SJSA1 (cell line): ENCODE measurements at regions not wholly inside any gene's neighbourhood (a gene's known extent, or its start where the extent isn't known, plus 50 kb on each side); places are given as distances from the start of the nearest gene placed in this dataset.

Experiments
- DNase-seq, 2 experiments: peaks; one replicate each; pipeline ENCODE4 v3.0.0-alpha.2; 2015 to 2020; ENCODE audit warnings: low spot score in 2 of 2, low read depth in 1 of 2
- H3K27ac ChIP-seq: fragments of 250-450 bp; sonication (Bioruptor Pico); 2 replicates; pipeline ENCODE4 v1.5.1; 2020; ENCODE audit warnings: mild to moderate bottlenecking, moderate library complexity
- H3K27me3 ChIP-seq: fragments of 250-450 bp; sonication (Bioruptor Pico); replicated peaks from 2 replicates; pipeline ENCODE4 v1.5.1; 2020; ENCODE audit warnings: mild to moderate bottlenecking, moderate library complexity
- H3K36me3 ChIP-seq: fragments of 250-450 bp; sonication (Bioruptor Pico); 2 replicates; pipeline ENCODE4 v1.5.1; 2020; ENCODE audit warnings: mild to moderate bottlenecking
- H3K4me1 ChIP-seq: fragments of 250-450 bp; sonication (Bioruptor Pico); replicated peaks from 2 replicates; pipeline ENCODE4 v1.6.1; 2021; ENCODE audit warnings: mild to moderate bottlenecking
- H3K4me3 ChIP-seq: fragments of 250-450 bp; sonication (Bioruptor Pico); 2 replicates; pipeline ENCODE4 v1.5.1; 2020; ENCODE audit warnings: mild to moderate bottlenecking
- H3K9me3 ChIP-seq: fragments of 250-450 bp; sonication (Bioruptor Pico); replicated peaks from 2 replicates; pipeline ENCODE4 v1.5.1; 2020; ENCODE audit warnings: mild to moderate bottlenecking

DNA sequence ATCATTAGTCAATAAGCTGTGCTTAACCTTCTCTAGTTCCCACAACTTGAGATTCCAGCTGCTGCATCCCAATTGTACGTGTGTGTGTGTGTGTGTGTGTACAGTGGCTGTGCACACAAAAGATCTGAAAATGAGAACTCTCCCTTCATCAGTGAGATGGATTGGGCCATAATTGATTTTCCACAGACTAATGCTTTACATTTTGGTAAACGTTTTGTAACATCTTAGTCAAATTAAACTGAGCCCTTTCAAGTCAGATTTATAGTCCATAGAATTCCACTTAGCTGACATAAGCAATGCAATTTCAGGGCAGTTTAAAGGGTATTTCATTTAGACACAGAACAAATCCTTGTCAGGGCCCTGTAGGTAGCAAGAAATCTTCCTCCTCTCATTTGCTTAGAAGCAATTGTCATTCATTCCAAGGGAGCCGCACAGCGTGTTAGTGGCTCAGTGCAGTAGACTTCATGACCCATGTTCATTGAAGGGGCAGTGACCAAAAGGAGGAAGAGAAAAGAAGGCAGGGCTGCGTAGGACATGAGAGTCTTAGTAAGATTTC, 1123.5 kb upstream of the AUTS2 start:
- no peaks in the 10 kb centered on the region for H3K4me1 ChIP-seq
- H3K9me3 ChIP-seq = no peaks in the 10 kb centered on the region
- no peaks in the 10 kb centered on the region for H3K27me3 ChIP-seq
- no peak overlapping the region for H3K4me3 ChIP-seq
- DNase-seq = no peak
- H3K36me3 ChIP-seq = no peaks in the 10 kb centered on the region
- H3K27ac ChIP-seq = no peak overlapping the region

DNA sequence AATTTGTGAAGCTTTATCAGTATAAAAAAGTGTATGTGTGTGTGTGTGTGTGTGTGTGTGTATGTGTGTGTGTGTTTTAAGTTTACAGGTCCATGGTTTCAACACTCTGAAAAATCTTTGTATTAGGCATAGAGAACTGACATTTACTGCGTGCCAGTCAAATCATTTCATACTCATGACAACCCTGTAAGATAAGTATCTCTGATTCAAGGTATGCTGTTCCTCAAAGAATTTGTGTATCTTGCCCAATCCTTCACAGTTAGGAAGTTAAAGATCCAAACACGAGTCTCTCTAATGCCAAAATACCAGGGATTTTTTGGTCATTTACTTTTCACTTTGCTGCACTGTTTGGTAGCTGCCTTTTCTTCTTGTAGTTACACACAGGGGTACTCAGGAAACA, 1121.3 kb upstream of the AUTS2 start:
- no peak overlapping the region for H3K4me3 ChIP-seq
- no peaks in the 10 kb centered on the region for H3K27me3 ChIP-seq
- H3K4me1 ChIP-seq = no peaks in the 10 kb centered on the region
- DNase-seq = no peak
- H3K36me3 ChIP-seq = no peaks in the 10 kb centered on the region
- no peaks in the 10 kb centered on the region for H3K9me3 ChIP-seq
- H3K27ac ChIP-seq = no peak overlapping the region

DNA sequence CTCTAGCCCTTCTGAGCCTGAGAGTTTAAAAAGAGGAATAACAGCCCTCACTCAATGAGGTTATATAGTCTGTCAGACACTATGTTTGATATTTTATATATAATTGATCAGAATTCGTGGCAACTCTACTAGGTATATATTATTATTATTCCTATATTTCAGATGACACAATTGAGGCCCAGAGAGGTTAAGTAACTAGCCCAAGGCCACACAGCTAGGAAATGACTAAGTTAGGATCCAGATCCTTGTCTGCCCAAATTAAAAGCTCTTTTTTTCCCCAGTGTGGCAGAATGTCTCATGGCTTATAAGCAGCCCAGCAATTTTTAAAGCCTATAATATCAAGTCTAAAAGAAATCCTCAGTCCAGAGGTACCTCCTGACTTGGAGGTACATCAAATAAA, 1119.9 kb upstream of the AUTS2 start:
- Histone ChIP-seq H3K27ac (no peak overlapping the region), H3K9me3 (no peaks in the 10 kb centered on the region), H3K36me3 (no peaks in the 10 kb centered on the region), H3K4me1 (no peaks in the 10 kb centered on the region), H3K27me3 (no peaks in the 10 kb centered on the region), H3K4me3 (no peak overlapping the region)
- no peak for DNase-seq

DNA sequence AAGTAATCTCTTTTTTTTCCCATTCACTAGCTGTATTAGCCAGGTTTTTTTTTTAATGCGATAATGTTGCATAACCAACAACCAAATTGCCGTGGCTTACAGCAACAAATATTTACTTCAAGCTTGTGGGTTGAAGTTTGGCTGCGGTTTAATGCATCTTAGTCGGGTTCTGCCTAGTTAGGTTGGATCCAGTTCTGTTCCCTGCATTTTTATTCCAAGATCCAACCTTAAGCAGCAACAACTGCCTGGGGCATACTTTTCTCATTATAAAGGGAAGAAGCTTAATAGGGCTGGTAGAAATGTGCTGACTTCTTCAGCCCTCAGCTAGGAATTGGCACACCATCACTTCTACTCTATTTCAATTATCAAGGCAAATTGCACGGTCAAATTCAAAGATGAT, 1115.5 kb upstream of the AUTS2 start:
- H3K9me3 ChIP-seq = no peaks in the 10 kb centered on the region; the same call in 1 of the 2 replicates
- no peaks in the 10 kb centered on the region for H3K36me3 ChIP-seq
- H3K27me3 ChIP-seq = no peaks in the 10 kb centered on the region
- H3K4me1 ChIP-seq = no peaks in the 10 kb centered on the region
- H3K4me3 ChIP-seq = no peak overlapping the region
- DNase-seq = no peak
- no peak overlapping the region for H3K27ac ChIP-seq

DNA sequence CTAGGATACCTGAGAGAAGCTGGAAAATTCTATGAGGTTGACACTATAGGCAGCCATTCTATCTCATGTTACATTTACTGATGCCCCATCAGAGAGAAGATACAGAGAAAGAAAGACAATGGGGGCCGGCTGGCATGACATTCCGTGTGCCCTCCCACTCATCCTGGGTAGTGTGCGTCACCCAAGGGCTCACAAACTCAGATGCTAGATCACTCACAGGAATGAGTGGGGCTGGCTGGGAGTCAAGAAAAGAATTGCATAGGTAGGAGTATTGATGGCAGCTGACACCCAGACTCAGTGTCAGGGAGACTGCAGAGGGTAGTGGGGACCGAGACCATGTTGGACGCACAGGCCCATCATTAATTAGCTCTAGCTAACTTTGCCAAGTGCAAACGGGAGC, 1113.5 kb upstream of the AUTS2 start:
- no peak for DNase-seq
- Histone ChIP-seq H3K4me1 (no peaks in the 10 kb centered on the region), H3K27ac (no peak overlapping the region), H3K9me3 (no peaks in the 10 kb centered on the region; the same call in none of the 2 replicates), H3K36me3 (no peaks in the 10 kb centered on the region), H3K4me3 (no peak overlapping the region), H3K27me3 (no peaks in the 10 kb centered on the region)

DNA sequence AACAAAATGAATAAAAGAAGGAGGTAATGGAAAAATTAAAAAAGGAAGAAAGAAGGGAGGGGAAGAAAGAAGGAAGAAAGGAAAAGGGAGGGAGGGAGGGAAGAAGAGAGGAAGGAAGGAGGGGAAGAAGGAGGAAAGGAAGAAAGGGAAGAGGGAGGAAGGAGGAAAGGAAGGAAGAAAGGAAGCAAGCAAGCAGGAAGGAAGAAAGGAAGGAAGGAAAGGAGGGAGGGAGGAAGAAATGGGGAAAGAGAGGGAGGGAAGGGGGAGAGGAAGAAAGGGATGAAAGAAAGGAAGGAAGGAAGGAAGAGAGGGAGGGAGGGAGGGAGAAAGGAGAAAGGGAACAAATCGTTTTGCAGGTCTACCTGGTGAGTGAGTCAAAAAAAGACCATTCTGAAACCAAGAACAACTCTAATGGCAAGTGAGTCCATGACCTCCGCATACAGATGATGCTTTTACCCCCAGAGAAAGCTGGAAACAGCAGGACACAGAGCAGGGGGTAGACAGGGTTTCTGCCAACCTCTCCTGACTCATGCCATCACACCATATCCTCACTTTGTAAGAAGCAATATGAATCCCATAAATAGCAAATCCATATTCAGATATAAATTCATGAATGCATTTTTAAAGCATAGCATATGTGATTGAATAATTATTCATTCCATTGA, 1112.9 kb upstream of the AUTS2 start:
- DNase-seq = no peak
- Histone ChIP-seq H3K4me1 (no peaks in the 10 kb centered on the region), H3K9me3 (no peaks in the 10 kb centered on the region; the same call in none of the 2 replicates)

DNA sequence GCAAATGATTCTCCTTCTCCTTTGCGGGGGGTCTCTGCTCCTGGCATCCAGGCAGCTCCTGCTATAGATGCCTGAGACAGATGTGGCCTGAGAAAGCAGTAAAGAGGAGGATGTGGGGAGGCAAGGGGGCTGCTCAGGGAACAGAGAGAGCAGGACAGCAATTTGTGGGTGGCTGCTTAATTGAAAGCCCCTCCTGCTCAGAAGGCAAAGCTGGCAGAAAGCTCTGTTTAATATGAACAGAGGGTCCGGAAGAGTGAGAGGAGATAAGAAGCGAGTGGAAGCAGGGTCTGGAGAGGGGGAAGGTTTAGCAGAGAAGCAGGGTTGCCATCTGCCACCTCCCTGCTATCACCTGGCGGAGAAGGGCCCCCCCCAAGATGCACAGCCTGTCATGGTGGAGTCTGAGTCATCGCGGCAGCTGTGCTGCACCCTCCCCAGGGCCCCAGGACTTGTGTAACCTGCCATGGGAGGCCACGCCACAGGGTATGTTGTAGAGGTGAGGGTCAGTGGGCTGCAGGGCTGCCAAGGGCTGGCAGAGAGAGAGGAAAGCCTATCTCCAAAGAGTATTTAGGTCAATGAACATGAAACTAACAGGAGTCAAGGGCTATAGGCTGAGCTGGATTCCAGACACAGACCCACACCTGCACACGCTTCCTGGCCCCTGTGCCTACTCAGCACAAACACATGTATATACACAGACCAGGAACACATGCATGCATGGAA, 1109.8 kb upstream of the AUTS2 start:
- no peak overlapping the region for H3K27ac ChIP-seq

More for the DNA sequence above, 1112.9 kb upstream of the AUTS2 start:
- no peak overlapping the region for H3K27ac ChIP-seq
- H3K4me3 ChIP-seq = no peak overlapping the region
- H3K27me3 ChIP-seq = no peaks in the 10 kb centered on the region
- no peaks in the 10 kb centered on the region for H3K36me3 ChIP-seq

DNA sequence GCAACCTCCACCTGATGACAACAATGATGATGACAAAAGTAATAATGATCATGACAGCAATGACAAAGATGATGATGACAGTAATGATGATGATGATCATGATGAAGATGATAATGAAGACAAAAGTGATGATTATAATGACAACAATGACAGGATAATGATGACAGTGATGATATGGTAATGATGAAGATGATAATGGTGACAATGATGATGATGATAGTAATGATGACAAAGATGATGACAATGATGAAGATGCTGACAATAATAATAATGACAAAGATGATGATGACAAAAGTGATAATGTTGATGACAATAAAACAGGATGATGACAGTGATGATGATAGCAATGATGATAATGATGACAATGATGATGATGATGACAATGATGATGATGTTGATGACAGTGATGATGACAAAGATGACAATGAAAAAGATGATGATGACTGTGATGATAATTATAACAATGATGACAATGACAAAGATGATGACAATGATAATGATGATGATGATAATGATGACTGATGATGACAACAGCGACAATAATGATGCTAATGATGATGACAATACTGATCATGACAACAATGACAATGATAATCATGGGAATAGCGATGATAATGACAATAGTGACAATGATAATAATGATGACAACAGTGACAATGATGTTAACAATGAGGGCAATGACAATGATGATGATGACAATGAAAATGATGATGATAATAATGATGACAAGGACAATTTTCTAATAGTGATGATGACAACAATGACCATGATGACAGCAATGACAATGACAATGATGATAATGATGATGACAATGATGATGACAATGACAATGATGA, 1106.5 kb upstream of the AUTS2 start:
- H3K27me3 ChIP-seq = no peaks in the 10 kb centered on the region
- no peaks in the 10 kb centered on the region for H3K36me3 ChIP-seq
- H3K4me1 ChIP-seq = no peaks in the 10 kb centered on the region
- no peaks in the 10 kb centered on the region; the same call in none of the 2 replicates for H3K9me3 ChIP-seq
- DNase-seq = no peak
- no peak overlapping the region for H3K27ac ChIP-seq
- H3K4me3 ChIP-seq = no peak overlapping the region

More for the DNA sequence above, 1109.8 kb upstream of the AUTS2 start:
- H3K36me3 ChIP-seq = no peaks in the 10 kb centered on the region
- H3K4me1 ChIP-seq = no peaks in the 10 kb centered on the region
- DNase-seq = no peak
- no peaks in the 10 kb centered on the region; the same call in none of the 2 replicates for H3K9me3 ChIP-seq
- H3K27me3 ChIP-seq = no peaks in the 10 kb centered on the region
- no peak overlapping the region for H3K4me3 ChIP-seq

DNA sequence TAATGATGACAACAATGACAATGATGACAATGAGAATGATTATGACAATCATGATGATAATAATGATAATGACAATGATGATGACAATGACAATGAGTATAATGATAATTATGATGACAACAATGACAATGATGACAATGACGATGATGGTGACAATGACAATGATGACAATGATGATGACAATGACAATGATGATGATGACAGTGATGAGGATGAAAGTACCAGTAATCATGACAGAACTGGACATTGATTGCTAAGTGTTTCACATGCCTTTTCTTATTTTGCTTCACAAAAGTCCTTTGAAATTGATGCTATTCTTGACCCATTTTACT, 1106.0 kb upstream of the AUTS2 start:
- H3K4me3 ChIP-seq = no peak overlapping the region
- H3K9me3 ChIP-seq = no peaks in the 10 kb centered on the region; the same call in none of the 2 replicates
- DNase-seq = no peak
- no peaks in the 10 kb centered on the region for H3K4me1 ChIP-seq
- H3K36me3 ChIP-seq = no peaks in the 10 kb centered on the region
- no peaks in the 10 kb centered on the region for H3K27me3 ChIP-seq
- H3K27ac ChIP-seq = no peak overlapping the region

DNA sequence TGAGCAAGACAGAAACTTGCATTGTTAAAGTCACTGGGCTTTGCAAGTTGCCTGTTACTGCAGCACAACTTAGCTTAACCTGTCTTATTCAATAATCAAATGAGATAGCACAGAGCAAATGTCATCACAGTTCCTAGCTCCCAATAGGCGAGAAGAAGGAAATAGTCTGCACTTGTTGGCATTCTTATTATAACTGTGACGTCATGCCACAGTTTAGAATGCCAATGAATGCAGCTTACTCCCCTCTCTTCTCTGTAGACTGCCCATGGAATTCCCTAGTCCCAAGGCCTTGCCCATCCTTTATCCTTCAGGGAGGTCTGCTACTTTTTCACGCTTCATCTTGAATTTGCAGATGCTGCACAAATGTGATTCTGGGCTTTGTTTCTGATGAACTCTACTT, 1094.9 kb upstream of the AUTS2 start:
- Histone ChIP-seq H3K9me3 (no peaks in the 10 kb centered on the region), H3K36me3 (no peaks in the 10 kb centered on the region), H3K27ac (no peak overlapping the region), H3K27me3 (no peaks in the 10 kb centered on the region), H3K4me1 (no peaks in the 10 kb centered on the region), H3K4me3 (no peak overlapping the region)
- DNase-seq = no peak

DNA sequence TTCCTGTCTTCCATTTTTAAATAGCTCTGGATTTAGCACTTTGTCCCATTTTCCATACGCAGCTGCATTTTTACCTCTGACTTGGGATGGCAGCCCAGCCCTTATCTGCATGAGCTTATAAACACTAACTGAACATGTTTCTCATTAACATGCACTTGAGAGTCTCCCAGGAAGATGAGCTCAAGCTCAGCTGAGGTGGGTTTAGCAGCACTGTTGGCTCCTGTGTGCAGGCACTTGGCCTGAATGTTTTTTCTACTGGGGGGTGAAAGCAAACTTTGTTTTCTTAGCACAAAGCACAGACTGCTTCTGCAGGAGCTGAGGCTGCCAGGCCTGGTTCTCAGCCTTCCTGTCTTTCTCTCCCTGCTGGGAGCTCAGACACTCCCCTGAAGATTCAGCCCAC, 1093.6 kb upstream of the AUTS2 start:
- no peak for DNase-seq
- H3K4me1 ChIP-seq = no peaks in the 10 kb centered on the region
- H3K36me3 ChIP-seq = no peaks in the 10 kb centered on the region
- no peaks in the 10 kb centered on the region for H3K9me3 ChIP-seq
- H3K4me3 ChIP-seq = no peak overlapping the region
- no peaks in the 10 kb centered on the region for H3K27me3 ChIP-seq
- no peak overlapping the region for H3K27ac ChIP-seq

DNA sequence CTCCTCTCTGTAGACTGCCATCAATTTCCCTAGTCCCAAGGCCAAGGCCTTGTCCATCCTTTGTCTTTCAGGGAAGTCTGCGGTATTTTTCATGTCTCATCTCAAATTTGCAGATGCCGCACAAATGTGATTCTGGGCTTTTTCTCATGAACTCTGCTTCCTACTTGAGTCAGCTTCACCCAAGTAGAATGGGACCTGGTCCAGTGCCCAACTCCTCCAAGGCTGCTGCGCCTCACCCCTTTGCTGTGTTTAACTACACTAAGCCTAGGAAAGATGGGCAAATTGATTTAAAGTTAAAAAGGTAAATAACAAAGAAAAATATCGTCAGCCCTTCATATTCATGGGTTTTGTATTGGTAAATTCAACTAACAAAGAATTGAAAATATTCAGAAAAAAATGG, 1092.6 kb upstream of the AUTS2 start:
- no peak overlapping the region for H3K27ac ChIP-seq
- H3K36me3 ChIP-seq = no peaks in the 10 kb centered on the region
- no peak for DNase-seq
- no peaks in the 10 kb centered on the region for H3K4me1 ChIP-seq
- no peaks in the 10 kb centered on the region for H3K27me3 ChIP-seq
- H3K9me3 ChIP-seq = no peaks in the 10 kb centered on the region
- no peak overlapping the region for H3K4me3 ChIP-seq

DNA sequence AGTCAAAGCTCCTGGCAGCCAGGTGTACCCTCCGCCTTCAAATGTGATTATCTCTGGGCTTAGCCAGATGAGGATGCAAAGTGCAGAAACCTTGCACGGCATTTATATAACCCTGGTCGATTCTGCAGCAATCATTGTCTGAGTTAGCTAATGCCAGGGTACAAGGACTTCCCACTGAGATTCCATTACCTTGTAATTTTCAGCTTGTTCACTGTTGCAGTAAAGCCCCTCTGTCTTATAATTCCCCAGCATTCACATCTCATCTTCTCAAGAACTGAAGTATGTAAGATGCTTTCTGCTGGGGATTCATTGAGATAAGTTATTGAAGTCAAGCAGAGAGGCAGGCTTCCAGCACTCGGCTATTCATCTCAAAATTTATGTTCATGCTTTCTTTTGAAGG, 1090.6 kb upstream of the AUTS2 start:
- Histone ChIP-seq H3K27ac (no peak overlapping the region), H3K9me3 (no peaks in the 10 kb centered on the region), H3K4me3 (no peak overlapping the region), H3K4me1 (no peaks in the 10 kb centered on the region), H3K36me3 (no peaks in the 10 kb centered on the region), H3K27me3 (no peaks in the 10 kb centered on the region)
- no peak for DNase-seq

DNA sequence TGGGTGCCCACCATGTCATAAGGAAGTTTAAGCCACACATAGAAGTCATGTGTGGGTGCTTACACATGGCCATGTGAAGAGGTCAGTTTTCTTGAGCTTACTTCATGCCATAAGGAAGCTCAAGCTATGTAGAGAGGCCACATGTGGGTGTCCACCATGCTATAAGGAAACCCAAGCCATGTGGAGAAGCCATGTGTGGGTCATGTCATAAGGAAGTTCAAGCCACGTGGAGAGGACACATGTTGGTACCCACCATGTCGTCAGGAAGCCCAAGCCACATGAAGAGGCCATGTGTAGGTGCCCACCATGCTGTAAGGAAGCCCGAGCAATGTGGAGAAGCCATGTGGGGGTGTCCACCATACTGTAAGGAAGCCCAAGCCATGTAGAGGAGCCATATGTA, 1089.2 kb upstream of the AUTS2 start:
- Histone ChIP-seq H3K4me1 (no peaks in the 10 kb centered on the region), H3K9me3 (no peaks in the 10 kb centered on the region), H3K4me3 (no peak overlapping the region), H3K36me3 (no peaks in the 10 kb centered on the region), H3K27ac (no peak overlapping the region), H3K27me3 (no peaks in the 10 kb centered on the region)
- DNase-seq = no peak
